GM23248 (cell line): ENCODE measurements at regions not wholly inside any gene's neighbourhood (a gene's known extent, or its start where the extent isn't known, plus 50 kb on each side); places are given as distances from the start of the nearest gene placed in this dataset.
A peak's percentile ranks its signal among the peaks of the same experiment; 100 is the strongest.

Source experiments
- DNase-seq: peaks from one replicate; pipeline ENCODE4 v3.0.0-alpha.2; 2015
- H2AFZ ChIP-seq: fragments of 200-600 bp; sonication (generic); 2 replicates; pipeline ENCODE4 v1.6.1; 2016; ENCODE audit warnings: antibody characterized with exemption
- H3F3A ChIP-seq: fragments of 200-600 bp; sonication (generic); 2 replicates; pipeline ENCODE4 v1.6.1; 2016; ENCODE audit warnings: mild to moderate bottlenecking, antibody characterized with exemption, mixed run types; ENCODE audit not compliant: insufficient read depth
- H3K27ac ChIP-seq: fragments of 200-600 bp; sonication (generic); 2 replicates; pipeline ENCODE4 v1.5.1; 2016; ENCODE audit warnings: mild to moderate bottlenecking
- H3K27me3 ChIP-seq: fragments of 200-600 bp; sonication (generic); replicated peaks from 2 replicates; pipeline ENCODE4 v1.6.1; 2016; ENCODE audit warnings: mild to moderate bottlenecking; ENCODE audit not compliant: insufficient read depth
- H3K36me3 ChIP-seq: fragments of 200-600 bp; sonication (generic); 2 replicates; pipeline ENCODE4 v1.6.1; 2016; ENCODE audit warnings: low read depth, mild to moderate bottlenecking
- H3K4me1 ChIP-seq: fragments of 200-600 bp; sonication (generic); 2 replicates; pipeline ENCODE4 v1.6.1; 2016; ENCODE audit warnings: mild to moderate bottlenecking; ENCODE audit not compliant: insufficient read depth
- H3K4me2 ChIP-seq: fragments of 200-600 bp; sonication (generic); one replicate; pipeline ENCODE4 v1.6.1; 2016; ENCODE audit warnings: mild to moderate bottlenecking; ENCODE audit not compliant: unreplicated experiment
- H3K4me3 ChIP-seq: fragments of 200-600 bp; sonication (generic); 2 replicates; pipeline ENCODE4 v1.5.1; 2016; ENCODE audit warnings: mild to moderate bottlenecking
- H3K79me2 ChIP-seq: fragments of 200-600 bp; sonication (generic); 2 replicates; pipeline ENCODE4 v1.6.1; 2016; ENCODE audit warnings: mild to moderate bottlenecking; ENCODE audit not compliant: insufficient read depth
- H3K9ac ChIP-seq: fragments of 200-600 bp; sonication (generic); 2 replicates; pipeline ENCODE4 v1.6.1; 2016; ENCODE audit warnings: mild to moderate bottlenecking
- H3K9me2 ChIP-seq: fragments of 200-600 bp; sonication (generic); 2 replicates; pipeline ENCODE4 v1.6.1; 2016; ENCODE audit warnings: mixed run types, mild to moderate bottlenecking, moderate library complexity; ENCODE audit not compliant: insufficient read depth
- H3K9me3 ChIP-seq: fragments of 200-600 bp; sonication (generic); one replicate; pipeline ENCODE4 v1.6.1; 2017; ENCODE audit warnings: low read depth
- H4K20me1 ChIP-seq: fragments of 200-600 bp; sonication (generic); 2 replicates; pipeline ENCODE4 v1.6.0; 2016; ENCODE audit not compliant: insufficient read depth
- EZH2 ChIP-seq: fragments of 200-600 bp; sonication (generic); IDR thresholded peaks from 2 replicates; pipeline ENCODE4 v1.6.1; 2018; ENCODE audit warnings: antibody characterized with exemption, mild to moderate bottlenecking; ENCODE audit not compliant: insufficient read depth, poor library complexity, severe bottlenecking
- EZH2phosphoT487 ChIP-seq: fragments of 200-600 bp; sonication (generic); IDR thresholded peaks from 2 replicates; pipeline ENCODE4 v1.6.1; 2018; ENCODE audit warnings: antibody characterized with exemption, moderate library complexity, mild to moderate bottlenecking, low read depth; ENCODE audit not compliant: insufficient read depth
- WGBS, 2 experiments: methylation state at CpG; one replicate each; pipeline ENCODE4 v1.1.6; 2015 to 2017; ENCODE audit warnings: low lambda C conversion rate in 2 of 2, low coverage in 1 of 2; ENCODE audit errors: missing lambda C conversion rate in 2 of 2; 5-methylcytosine and 5-hydroxymethylcytosine counted together
- in situ Hi-C: fragments of 300-500 bp; cut with MboI; formaldehyde crosslinking; loops from 2 replicates; pipeline ENCODE4 v1.15.0; 2020

DNA sequence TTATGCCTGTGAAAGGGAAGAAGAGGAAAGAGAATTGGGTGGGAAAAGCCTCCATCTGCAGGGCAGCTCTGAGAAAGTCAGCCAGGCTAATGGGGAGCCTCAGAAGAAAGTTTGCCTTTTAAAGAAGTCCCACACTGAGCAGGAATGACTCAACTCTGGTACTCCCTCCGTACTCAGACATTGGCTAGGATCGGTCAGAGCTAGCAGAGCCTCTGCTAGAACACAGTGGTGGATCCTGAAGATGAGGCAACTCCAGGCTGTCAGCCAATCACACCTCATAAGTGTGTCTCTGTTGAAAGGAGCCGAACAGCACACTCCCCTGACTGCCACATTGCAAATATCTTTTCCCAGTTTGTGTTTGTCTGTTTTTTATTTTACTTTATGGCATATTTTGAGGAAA, 96.9 kb downstream of the HNRNPLL start:
- Histone ChIP-seq H3K36me3 (no peaks in the 10 kb centered on the region), H3K9ac (no peak overlapping the region), H3K27ac (no peak overlapping the region), H2AFZ (0 out of 2 replicates have a peak overlapping the region, but pooled peaks have one; percentile 23), H3K9me3 (no peaks in the 10 kb centered on the region), H4K20me1 (no peaks in the 10 kb centered on the region), H3K79me2 (no peaks in the 10 kb centered on the region), H3K4me1 (peaks cover 7% of the 10 kb centered on the region; the same call in 1 of the 2 replicates), H3K27me3 (peaks cover 10% of the 10 kb centered on the region), H3F3A (0 out of 2 replicates have a peak, but pooled peaks cover 5% of the 10 kb centered on the region), H3K4me3 (no peak overlapping the region), H3K4me2 (no peak overlapping the region), H3K9me2 (no peaks in the 10 kb centered on the region)
- 3 to 4% methylated on average over 3 of the region's 3 CpGs for WGBS, 2 experiments
- DNase-seq = peak; percentile 93
- TF ChIP-seq EZH2 (no peak), EZH2phosphoT487 (no peak)
- in situ Hi-C loops = no loop called here

DNA sequence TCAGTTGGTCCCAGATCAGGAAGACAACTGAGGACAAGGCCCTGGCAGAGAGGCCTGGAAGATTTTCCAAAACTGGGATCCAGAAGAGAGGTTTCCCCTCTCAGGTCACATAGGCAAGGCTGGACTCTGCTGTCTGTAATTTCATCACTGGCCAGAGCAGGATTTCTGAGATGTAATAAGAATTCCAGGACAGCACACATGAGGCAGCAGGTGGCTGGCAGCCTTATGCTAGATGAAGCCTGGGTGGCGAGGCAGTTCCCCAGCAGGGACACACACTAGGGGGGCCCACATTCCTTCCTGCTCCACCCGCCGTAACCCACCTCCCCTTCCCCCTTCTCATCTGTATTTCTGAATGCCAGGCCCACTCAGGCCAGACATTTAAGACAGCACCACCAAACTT, 98.6 kb downstream of the HNRNPLL start:
- 0 out of 2 replicates have a peak, but pooled peaks cover 5% of the 10 kb centered on the region for H3F3A ChIP-seq
- no peaks in the 10 kb centered on the region for H3K9me3 ChIP-seq
- no peak for DNase-seq
- peaks cover 22% of the 10 kb centered on the region for H3K27me3 ChIP-seq
- no peak overlapping the region for H2AFZ ChIP-seq
- H3K36me3 ChIP-seq = no peaks in the 10 kb centered on the region
- no peak overlapping the region for H3K4me2 ChIP-seq
- H3K9me2 ChIP-seq = no peaks in the 10 kb centered on the region
- TF ChIP-seq EZH2 (no peak), EZH2phosphoT487 (no peak)
- H4K20me1 ChIP-seq = no peaks in the 10 kb centered on the region
- no peak overlapping the region for H3K27ac ChIP-seq
- H3K9ac ChIP-seq = no peak overlapping the region
- H3K79me2 ChIP-seq = no peaks in the 10 kb centered on the region
- WGBS, 2 experiments = 87 to 92% methylated on average over 3 of the region's 3 CpGs
- no peak overlapping the region for H3K4me3 ChIP-seq
- H3K4me1 ChIP-seq = peaks cover 2% of the 10 kb centered on the region; the same call in 1 of the 2 replicates
- in situ Hi-C loops = no loop called here

DNA sequence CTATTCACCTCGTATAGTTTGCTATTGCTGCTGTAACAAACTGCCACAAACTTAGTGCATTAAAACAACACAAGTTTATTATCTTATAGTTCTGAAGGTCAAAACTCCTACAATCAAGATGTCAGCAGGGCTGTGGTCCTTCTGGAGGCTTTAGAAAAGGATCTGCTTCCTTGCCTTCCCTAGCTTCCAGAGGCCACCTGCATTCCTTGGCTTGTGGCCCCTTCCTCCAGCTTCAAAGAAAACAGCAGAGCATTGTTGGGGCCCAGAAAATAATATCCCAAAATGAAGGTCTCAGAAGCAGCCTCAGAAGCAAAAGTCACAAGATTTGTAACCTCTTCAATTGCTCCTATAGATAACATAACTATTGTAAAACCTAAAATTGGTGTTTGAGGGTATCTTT, 100.6 kb downstream of the HNRNPLL start:
- Histone ChIP-seq H3K4me2 (no peak overlapping the region), H2AFZ (no peak overlapping the region), H3K9ac (no peak overlapping the region), H3K4me1 (no peaks in the 10 kb centered on the region), H3K36me3 (no peaks in the 10 kb centered on the region), H3K79me2 (no peaks in the 10 kb centered on the region), H3F3A (0 out of 2 replicates have a peak, but pooled peaks cover 5% of the 10 kb centered on the region), H3K27ac (no peak overlapping the region), H3K9me2 (no peaks in the 10 kb centered on the region), H4K20me1 (no peaks in the 10 kb centered on the region), H3K9me3 (no peaks in the 10 kb centered on the region), H3K4me3 (no peak overlapping the region), H3K27me3 (peaks cover 22% of the 10 kb centered on the region)
- in situ Hi-C loops = no loop called here
- TF ChIP-seq EZH2 (no peak), EZH2phosphoT487 (no peak)
- no peak for DNase-seq
- 21 to 26% methylated on average over 1 of the region's 1 CpG for WGBS, 2 experiments

DNA sequence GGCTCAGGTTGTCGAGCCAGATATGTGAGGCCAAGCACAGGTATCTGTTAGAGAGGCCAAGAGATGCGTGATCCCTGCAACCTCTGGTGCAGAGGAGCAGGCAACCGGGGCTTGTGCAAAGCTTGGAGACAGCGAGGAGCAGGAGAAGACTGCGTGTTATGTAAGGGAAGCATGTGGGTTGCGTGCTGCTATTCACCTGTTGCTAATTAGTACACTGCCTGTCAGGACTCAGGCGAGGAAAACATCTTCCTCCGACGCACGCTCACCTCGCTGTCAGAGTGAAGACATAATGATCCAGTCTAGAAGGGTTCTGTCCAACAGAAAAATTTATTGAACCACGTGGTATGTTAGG, 102.5 kb downstream of the HNRNPLL start:
- Histone ChIP-seq H3K27ac (no peak overlapping the region), H3K4me2 (no peak overlapping the region), H2AFZ (no peak overlapping the region), H4K20me1 (no peaks in the 10 kb centered on the region), H3K4me1 (no peaks in the 10 kb centered on the region), H3F3A (0 out of 2 replicates have a peak, but pooled peaks cover 2% of the 10 kb centered on the region), H3K36me3 (no peaks in the 10 kb centered on the region), H3K4me3 (no peak overlapping the region), H3K27me3 (peaks cover 39% of the 10 kb centered on the region), H3K9ac (no peak overlapping the region), H3K79me2 (no peaks in the 10 kb centered on the region), H3K9me3 (no peaks in the 10 kb centered on the region), H3K9me2 (no peaks in the 10 kb centered on the region)
- WGBS, 2 experiments = 5 to 6% methylated on average over 12 of the region's 12 CpGs
- DNase-seq = peak; percentile 17
- in situ Hi-C loops = no loop called here
- TF ChIP-seq EZH2 (no peak), EZH2phosphoT487 (no peak)
